ENCODE measurements at regions not wholly inside any gene's neighbourhood (a gene's known extent, or its start where the extent isn't known, plus 50 kb on each side); places are given as distances from the start of the nearest gene placed in this dataset.

GRCh38 chr16:59122262-59122537 lies 388.1 kb upstream of the GOT2 start:
- TF ChIP-seq, protein P1, sequence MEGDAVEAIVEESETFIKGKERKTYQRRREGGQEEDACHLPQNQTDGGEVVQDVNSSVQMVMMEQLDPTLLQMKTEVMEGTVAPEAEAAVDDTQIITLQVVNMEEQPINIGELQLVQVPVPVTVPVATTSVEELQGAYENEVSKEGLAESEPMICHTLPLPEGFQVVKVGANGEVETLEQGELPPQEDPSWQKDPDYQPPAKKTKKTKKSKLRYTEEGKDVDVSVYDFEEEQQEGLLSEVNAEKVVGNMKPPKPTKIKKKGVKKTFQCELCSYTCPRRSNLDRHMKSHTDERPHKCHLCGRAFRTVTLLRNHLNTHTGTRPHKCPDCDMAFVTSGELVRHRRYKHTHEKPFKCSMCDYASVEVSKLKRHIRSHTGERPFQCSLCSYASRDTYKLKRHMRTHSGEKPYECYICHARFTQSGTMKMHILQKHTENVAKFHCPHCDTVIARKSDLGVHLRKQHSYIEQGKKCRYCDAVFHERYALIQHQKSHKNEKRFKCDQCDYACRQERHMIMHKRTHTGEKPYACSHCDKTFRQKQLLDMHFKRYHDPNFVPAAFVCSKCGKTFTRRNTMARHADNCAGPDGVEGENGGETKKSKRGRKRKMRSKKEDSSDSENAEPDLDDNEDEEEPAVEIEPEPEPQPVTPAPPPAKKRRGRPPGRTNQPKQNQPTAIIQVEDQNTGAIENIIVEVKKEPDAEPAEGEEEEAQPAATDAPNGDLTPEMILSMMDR (IDR thresholded peaks at IDR 0.05; ENCODE audit: low read length), result no peak
- TF ChIP-seq EZH2 (optimal IDR thresholded peaks at IDR 0.05; ENCODE audit: low read depth, low read length), result no peak
- no peak for TF ChIP-seq EZH2phosphoT487 (IDR thresholded peaks at IDR 0.05; ENCODE audit: low read length)
